Fibroblast of skin of left quadriceps (primary cell): ENCODE measurements at regions not wholly inside any gene's neighbourhood (a gene's known extent, or its start where the extent isn't known, plus 50 kb on each side); places are given as distances from the start of the nearest gene placed in this dataset.
"Not testable (repeated sequence)": the region's sequence is repeated elsewhere in the genome, so short reads cannot be mapped to it uniquely, and the experiment has no call there.

ENCODE experiments used
- DNase-seq, 2 experiments: peaks; one replicate each; pipeline ENCODE4 v3.0.0-alpha.2; 2013; ENCODE audit warnings: low read depth in 2 of 2

DNA sequence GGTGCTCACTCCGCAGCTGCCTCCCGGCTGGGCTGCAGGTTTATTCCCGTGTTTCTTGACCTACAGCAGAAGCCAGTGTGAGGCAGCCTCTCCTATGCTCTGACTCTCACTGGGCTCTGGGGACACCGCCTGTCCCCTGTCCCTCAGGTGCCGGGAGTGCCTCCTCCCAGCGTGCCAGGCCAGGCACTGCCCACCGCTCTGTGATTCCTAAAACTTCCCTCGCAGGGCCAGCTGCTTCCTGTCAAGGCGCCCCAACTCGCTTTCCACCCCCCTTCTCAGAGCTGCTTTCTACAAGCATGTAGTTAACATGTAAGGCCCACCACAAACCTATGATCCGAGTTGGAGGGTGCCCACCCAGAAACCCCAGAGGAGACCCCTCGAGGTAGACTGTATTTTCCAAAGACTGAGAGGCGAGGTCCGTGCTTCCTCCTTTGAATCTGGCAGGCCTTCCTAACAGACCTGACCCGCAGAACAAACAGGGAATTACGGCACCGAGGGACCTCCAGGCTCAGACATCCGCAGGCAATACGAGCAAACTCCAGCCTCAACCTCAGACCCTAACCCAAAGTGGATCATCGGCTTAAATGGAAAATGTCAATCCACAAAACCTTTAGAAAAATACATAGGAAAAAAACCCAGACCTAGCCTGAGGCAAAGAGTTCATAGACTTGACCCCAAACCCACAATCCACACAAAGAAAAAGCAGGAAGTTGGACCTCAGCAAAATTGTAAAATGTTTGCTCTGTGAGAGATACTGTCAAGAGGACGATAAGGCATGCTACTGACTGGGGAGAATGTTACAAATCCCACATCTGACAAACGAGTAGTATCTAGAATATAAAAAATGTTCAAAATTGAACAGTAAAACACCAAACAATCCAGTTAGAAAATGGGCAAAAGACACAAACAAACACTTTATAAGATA, 121.3 kb upstream of the IQSEC1 start:
- no peak for DNase-seq

DNA sequence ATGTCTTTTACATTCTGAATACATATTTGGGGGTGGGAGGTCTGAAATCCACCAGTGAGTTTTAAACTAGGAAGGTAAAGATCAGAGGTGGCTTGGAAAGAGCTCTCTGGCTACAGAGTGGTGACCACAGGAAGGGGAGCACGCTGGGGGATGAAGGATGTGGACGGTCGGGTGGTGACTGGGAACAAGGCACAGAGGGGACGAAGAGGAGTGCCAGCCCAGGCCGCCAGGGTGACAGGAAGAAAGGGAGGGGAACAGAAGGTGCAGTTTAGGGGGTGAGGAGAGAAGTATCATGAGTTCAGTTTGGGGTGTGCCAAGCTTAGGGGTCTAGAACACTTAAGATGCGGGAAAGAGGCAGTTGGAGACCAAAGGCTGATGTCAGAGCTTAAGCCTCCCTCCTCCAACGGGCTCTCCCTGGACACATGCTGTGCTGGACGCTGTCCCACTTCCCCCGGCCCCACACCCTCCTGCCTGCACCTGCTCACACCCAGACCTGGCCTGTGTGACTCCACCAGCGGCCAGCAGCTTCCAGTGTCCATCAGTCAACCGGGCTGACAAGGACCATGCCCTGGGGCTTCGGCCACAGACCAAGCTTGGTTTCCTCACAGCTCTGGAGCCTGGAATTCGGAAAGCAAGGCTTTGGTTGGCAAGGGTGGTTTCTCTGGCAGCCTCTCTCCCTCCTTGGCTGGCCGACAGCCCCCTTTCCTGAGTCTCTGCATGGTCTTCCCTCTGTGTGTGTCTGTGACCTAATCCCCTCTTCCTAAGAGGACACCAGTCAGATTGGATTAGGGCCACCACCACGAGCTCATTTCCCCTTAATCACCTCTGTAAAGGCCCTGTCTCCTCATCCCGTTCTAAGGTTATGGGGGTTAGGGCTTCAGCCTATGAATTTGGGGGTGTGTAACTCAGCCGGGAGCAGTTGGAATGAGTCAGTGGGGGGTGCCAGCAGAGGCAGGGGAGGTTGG, 120.4 kb upstream of the IQSEC1 start:
- no peak for DNase-seq

DNA sequence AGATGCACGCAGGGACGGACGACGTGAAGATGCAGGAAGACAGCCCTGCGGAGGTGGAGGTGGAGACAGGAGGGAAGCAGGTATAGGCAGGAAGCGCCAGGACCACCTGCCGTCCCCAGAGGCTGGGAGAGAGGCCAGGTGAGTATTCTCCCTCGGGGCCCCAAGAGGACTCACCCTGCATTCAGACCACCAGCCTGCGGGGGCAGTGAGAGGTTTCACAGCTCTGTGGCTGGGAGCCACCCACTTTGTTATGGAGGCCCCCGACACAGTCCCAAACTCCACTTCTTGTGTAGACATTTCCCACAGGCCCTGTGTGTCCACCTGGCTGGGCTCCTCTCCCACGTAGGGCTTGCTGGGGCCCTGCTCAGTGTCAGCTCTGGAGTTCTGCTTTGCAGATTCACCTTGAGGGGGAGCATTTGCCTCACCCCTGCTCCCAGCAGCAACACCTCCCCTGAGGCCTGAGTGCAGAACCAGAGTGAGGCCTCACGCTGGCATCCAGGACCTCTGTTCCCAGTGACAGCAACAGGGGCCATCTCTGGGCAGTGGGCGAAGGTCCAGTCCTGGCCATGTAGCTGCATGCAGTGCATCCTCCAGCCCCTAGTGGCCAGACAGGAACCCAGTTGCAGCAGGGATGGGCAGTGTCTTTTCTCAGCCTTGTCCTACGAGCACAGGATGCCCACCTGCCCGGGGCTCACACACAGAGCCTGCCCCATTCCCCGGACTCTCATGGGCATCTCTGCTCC, 119.4 kb upstream of the IQSEC1 start:
- no peak for DNase-seq

DNA sequence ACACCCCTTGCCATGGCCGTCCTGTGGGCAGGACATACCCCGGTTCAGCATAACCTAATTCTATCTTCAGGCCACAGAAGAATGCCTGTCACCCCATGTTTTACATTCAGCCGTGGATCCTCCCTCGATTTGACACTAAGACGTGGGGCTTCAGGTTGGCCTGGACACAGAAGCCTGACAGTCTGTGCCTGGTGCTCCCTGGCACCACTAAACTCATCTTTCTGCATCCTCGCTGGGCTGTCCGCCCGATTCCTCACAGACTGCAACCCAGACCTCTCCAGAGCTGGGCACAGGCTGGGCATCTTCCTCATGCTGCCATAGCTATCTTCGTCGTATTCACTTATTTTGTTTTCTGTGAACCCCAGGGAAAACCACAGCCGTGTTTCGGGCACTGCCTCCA, 117.8 kb upstream of the IQSEC1 start:
- DNase-seq = no peak

DNA sequence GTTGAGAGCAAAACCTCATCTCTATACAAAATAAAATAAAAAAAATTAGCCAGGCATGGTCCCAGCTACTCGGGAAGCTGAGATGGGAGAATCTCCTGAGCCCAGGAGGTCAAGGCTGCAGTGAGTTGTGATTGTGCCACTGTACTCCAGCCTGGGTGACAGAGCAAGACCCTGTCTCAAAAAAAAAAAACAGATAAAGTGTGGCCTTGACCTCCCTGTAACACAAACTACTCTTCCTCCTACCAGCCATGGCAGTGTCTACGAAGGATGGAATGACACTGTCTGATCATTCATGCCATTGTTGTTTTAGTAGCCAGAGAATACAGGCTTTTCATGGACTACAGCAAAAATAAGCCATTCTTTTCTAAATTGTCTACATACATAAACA, 117.1 kb upstream of the IQSEC1 start:
- no peak for DNase-seq

DNA sequence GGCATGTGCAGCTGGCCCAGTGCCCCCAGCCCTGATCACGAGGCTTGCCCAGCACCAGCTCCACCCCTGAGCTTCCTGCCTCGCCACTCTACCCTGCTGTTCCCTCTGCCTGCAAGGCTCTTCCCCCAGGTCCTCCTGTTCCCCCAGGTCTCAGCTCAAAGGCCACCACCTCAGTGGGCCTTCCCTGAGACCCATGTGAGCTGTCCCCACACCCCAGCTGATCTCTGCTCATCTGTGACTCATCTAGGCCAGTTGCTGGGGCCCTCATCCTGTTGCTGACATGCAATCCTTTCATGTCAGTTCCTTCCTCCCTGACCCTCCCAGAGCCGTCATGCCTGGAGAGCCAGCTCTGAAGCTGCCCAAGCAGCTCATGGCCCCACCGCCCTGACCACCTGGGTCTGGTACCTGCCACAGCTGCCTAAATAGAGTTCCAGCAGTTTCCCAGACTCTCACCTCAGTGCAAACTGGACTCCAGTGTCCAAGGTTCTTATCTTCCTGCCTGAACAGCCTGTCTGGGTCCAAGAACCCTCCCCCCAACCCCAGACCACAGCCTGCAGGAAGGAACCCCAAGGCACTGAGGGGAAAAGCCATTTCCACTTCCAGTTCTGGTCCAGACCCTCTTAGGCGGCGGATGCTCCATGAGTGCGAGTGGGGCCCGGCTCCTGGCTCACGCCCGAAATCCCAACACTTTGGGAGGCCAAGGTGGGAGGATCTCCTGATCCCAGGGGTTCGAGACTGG, 116.6 kb upstream of the IQSEC1 start:
- no peak for DNase-seq

DNA sequence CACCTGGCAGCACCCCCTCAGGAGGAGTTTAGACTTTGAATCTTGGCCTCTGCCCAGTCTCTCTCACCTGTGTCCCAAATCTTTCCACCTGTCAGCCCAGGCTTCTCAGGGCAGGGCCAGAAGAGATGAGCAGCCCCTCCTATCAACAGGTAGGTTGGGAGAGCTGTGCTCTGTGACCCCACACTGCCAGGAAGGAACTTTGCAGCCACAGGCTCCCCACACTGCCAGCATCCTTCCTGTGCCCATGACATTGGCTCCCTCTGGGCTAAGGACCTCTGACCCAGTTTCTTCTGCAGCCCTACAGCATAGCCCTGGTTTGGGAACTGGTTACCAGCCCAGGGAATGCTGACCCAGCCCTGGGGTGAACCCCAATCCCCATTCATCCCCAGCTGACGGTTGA, 115.7 kb upstream of the IQSEC1 start:
- DNase-seq = no peak

DNA sequence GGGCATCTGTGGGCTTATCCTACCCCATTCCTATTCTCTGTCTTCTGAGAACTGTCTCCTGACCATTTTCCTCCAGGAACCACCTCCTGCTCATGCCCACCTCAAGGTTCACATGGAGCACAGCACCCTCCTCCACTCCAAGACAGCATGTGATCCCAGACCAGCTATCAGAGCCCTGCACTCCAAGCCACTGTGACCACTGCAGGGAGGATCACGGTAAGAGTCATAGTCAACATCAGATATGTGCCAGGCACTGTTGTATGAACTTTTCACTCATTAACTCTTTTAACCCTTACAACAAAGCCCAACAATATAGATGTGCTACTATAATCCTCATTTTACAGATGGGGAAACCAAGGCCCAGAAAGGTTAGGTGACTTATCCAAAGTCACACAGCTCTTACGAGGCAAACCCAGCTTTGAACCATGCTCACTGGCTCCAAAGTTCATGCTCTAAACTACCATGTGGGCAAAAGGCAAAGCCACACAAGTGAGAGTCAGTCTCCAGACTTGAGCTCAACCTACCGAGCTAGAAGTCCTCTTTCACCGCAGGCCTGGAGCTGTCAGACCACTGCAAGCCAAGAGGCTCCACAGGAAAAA, 115.1 kb upstream of the IQSEC1 start:
- no peak for DNase-seq

DNA sequence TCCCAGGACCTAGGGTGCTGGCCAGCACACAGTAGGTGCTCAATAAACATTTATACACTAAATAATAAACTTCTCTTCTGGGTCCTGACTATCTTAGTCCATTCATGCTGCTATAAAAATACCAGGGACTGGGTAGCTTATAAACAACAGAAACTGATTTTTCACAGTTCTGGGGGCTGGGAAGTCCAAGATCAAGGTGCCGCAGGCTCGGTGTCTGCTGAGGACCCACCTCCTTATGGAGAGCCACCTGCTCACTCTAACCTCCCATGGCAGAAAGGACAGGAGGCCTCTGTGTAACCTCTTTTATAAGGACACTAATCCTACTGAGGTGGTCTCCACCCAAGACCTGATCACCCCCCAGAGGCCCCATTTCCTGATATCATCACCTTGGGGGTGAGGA, 114.4 kb upstream of the IQSEC1 start:
- DNase-seq = no peak

DNA sequence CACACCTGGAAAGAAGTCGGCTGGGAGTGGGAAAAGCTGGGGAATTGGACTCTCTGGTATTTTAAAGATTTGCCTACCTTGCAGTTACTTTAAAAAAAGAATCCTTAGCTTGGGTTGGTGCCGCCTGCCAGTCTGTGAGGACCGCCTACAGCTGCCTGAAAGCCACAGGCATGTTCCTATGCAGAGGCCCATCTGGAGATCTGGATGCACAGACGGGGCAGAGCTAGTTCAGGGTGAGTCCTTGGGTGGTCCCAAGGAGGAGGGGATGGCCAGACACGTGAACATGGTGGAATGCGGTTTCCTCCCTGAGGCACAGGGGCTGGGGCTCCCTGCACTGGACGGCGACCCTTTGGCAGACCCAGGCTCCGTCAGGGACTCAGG, 113.2 kb upstream of the IQSEC1 start:
- DNase-seq = no peak

DNA sequence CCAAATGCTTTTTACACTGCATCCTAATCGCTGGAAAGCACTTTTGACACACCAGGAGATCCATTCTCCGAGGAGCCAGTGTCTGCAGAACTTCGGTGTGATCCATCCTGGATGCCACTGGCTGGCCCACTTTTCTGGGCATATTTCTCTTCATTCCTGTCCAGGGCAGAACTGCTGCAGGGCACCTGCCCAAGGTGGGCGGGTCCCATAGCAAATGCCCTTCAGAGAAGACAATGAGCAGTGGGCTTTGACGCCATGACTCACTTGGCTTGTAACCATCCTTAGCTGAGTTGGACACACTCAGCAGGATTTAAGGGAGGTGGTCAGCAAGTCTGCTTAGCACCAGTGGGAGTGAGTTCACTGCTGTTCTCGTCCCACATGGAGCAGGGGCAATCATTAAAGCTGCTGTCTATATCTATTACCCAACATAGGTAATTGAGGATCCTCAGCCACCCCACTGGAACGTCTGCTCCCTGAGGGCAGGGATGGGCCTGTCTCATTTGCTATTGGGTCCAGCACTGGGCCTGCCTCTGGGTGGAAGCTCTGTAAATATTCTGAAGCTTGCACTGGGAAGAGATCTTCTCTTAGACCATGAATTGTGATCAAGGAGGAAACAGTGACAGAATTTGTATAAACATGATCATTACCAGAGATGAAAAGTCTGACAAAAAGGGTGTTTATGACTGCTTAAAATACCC, 112.7 kb upstream of the IQSEC1 start:
- no peak for DNase-seq

DNA sequence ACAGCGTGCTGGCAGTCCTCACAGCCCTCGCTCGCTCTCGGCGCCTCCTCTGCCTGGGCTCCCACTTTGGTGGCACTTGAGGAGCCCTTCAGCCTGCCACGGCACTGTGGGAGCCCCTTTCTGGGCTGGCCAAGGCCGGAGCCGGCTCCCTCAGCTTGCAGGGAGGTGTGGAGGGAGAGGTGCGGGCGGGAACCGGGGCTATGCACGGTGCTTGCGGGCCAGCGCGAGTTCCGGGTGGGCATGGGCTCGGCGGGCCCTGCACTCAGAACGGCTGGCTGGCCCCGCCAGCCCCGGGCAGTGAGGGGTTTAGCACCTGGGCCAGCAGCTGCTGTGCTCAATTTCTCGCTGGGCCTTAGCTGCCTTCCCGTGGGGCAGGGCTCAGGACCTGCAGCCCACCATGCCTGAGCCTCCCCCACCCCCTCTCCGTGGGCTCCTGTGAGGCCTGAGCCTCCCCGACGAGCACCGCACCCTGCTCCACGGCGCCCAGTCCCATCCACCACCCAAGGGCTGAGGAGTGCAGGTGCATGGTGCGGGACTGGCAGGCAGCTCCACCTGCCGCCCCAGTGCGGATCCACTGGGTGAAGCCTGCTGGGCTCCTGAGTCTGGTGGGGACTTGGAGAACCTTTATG, 106.5 kb upstream of the IQSEC1 start:
- not testable (repeated sequence) for DNase-seq

DNA sequence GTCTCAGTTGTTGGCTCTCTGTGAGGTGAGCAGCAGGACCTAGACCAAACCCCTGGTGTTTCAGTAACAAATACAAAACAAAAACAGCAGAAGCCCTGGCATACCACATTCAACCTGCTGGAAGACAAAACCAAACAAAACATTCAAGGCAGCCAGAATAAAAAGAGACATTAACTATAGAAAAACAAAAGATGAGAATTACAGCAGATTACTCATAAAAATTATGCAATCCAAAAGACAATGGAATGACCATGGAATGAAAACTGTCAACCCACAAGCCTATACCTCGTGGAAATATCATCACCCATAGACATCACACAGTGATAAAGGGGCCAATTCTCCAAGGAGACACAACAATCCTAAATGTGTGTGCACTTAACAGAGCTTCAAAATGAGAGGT, 106.0 kb upstream of the IQSEC1 start:
- DNase-seq = no peak

DNA sequence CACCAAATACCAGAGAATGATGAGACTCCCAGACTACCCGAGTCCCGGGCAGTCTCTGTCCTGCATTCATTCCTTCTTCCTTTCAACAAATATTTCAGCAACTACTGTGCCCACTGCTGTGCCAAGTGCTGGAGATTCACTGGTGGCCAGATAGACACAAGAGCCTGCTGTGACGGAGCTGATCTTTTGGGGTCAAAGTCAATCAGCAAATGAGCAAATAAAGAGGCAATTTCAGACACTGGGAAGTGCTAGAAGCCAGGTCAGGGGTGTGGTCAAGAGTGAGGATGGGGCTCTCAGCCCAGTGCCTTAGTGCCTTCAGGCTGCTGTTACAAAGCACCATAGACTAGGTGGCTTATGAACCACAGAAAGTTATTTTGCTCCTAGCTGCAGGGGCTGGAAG, 104.9 kb upstream of the IQSEC1 start:
- no peak for DNase-seq

DNA sequence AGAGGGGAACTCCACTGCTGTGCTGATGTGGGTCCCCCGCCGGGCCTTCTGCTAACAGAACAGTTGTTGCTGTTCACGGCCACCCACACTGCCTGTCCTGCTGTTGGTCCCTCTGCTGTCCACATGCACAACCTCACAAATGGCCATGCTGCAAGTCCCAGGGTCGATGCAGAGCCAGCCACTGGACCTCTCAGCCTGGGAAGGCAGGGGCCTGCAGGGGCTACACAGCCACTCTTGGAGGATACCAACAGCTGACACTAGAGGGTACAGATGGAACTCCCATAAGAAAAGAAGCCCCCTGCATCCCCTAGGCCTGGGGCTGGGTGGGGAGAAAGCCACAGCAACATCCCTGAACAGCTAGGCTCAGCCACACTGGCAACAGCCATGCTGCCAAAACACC, 104.4 kb upstream of the IQSEC1 start:
- no peak for DNase-seq

DNA sequence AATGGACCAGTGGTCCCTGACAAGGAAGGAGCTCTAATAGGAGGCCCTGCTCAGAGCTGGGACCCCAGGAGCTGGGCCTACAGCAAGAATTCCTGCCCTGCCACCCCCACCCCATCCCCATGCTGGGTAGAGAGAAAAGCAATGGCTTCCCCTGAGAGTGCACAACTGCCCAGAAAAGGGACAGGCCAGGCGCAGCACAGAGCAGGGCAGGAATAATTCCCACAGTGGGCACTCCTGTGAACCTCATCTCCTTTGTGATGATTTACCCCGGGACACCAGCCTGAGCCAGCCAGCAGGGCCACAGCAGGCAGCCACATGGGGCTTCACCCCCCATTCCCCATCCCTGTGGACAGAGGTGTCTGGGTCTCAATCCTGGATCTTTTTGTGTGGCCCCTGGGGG, 104.0 kb upstream of the IQSEC1 start:
- no peak for DNase-seq

DNA sequence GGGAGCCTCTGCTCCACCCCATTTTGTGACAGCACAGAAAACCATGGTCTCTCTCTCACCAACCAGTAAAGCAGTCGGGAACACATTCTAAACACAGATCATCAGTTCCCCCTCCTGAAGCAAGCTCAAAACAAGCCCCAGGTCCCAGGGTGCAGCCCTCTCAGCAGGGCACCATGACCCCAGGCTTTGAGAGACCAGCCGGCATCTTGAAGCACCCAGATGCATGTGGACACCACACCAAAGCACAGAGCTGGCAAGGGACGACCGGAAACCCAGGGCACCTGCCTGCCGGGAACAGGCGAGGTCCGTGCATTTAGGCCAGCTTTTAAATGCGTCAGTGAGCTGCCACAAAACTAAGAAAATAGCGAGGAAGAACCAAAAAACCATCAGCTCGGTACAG, 103.2 kb upstream of the IQSEC1 start:
- DNase-seq = no peak

DNA sequence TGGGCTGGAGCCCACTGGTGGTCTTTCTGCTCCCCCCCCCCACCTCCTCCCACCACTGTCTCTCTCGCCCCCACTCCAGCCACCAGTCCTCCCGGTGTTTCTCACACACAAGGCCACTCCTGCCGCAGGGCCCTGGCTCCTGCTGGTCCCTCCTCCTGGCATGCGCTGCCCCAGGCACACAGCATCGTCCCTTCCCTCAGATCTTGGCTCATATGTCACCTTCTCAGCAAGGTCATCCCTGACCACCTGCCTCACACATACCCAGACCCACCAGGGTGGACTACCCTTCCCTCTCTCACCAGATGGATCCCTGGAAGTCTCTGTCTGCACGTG, 101.5 kb upstream of the IQSEC1 start:
- DNase-seq = no peak

DNA sequence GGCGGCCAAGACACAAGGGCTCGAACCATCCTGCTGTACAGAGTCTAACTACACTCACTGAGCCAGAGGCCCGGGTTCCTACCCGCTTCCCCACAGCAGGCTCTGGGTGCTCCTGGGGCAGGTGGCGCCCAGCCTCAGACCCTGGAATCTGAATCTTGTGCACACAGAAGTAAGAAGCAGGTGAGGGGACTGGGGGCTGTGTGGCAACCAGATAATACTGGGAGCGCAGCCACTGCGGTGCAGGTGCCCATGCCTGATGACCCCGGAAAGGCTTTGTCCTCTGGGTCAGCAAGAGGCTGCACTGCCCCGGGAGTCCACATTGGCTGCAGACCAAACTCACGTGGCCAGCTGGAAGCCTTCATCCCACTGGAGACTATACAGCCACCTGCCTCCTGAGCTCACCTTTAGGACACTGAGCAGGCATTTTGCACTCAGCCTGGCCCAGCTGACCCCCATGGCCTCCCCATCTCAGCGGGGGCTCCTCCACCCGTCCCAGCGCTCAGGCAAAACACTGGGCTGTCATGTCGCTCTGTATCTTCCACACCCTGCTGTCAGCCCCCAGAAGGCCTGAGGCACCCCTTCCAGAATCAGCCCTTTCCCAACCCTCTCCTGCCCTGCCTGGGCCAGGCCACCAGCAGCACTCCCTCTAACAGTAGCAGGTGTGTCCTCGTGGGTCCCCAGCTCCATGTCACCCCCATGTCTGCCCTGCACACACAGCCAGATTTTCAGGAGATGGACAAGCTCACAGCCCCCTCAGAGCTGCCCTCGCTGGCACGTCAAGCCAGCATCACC, 101.0 kb upstream of the IQSEC1 start:
- DNase-seq = no peak
